Activated naive CD4-positive, alpha-beta T cell treated with anti-CD3 and anti-CD28 coated beads, Interleukin-2, amount 50 U/mL, for 16 hours (primary cell): ENCODE measurements at regions not wholly inside any gene's neighbourhood (a gene's known extent, or its start where the extent isn't known, plus 50 kb on each side); places are given as distances from the start of the nearest gene placed in this dataset.

Experiments used
- DNase-seq: peaks from one replicate; pipeline ENCODE4 v3.0.0-alpha.2; 2020

GRCh38 chr11:27287205-27287604 is 75.8 kb downstream of the CCDC34 start:
- no peak for DNase-seq

- no peak for DNase-seq
Measured at GRCh38 chr11:27285761-27286160, 77.3 kb downstream of the CCDC34 start.

- no peak for DNase-seq
Measured at GRCh38 chr11:27282806-27283205, 80.2 kb downstream of the CCDC34 start.

- no peak for DNase-seq
Measured at GRCh38 chr11:27281740-27282590, 81.0 kb downstream of the CCDC34 start.

GRCh38 chr11:27281276-27281675 is 81.7 kb downstream of the CCDC34 start:
- DNase-seq, result no peak

- DNase-seq, result no peak
Measured at GRCh38 chr11:27280140-27280539, 82.9 kb downstream of the CCDC34 start.

- no peak for DNase-seq
Measured at GRCh38 chr11:27279460-27279859, 83.6 kb downstream of the CCDC34 start.

- no peak for DNase-seq
Measured at GRCh38 chr11:27277843-27278242, 85.2 kb downstream of the CCDC34 start.

- DNase-seq, result no peak
Measured at GRCh38 chr11:27276141-27276540, 86.9 kb downstream of the CCDC34 start.

GRCh38 chr11:27274854-27275395 is 88.1 kb downstream of the CCDC34 start:
- no peak for DNase-seq

GRCh38 chr11:27266125-27266524 is 96.9 kb downstream of the CCDC34 start:
- DNase-seq, result no peak

GRCh38 chr11:27263986-27264385 is 99.0 kb downstream of the CCDC34 start:
- DNase-seq, result no peak

GRCh38 chr11:27263046-27263445 is 100.0 kb downstream of the CCDC34 start:
- no peak for DNase-seq

GRCh38 chr11:27255447-27255828 is 107.6 kb downstream of the CCDC34 start:
- no peak for DNase-seq

- DNase-seq, result no peak
Measured at GRCh38 chr11:27254744-27255446, 108.1 kb downstream of the CCDC34 start.

GRCh38 chr11:27253224-27253623 is 109.8 kb downstream of the CCDC34 start:
- no peak for DNase-seq

GRCh38 chr11:27250867-27251665 is 111.9 kb downstream of the CCDC34 start:
- DNase-seq, result no peak

- DNase-seq, result no peak
Measured at GRCh38 chr11:27248576-27249509, 114.2 kb downstream of the CCDC34 start.

GRCh38 chr11:27247660-27248059 is 115.4 kb downstream of the CCDC34 start:
- no peak for DNase-seq

GRCh38 chr11:27246925-27247324 is 116.1 kb downstream of the CCDC34 start:
- no peak for DNase-seq

- DNase-seq, result no peak
Measured at GRCh38 chr11:27244900-27245299, 118.1 kb downstream of the CCDC34 start.

- no peak for DNase-seq
Measured at GRCh38 chr11:27242591-27242990, 120.4 kb downstream of the CCDC34 start.
